ENCODE measurements at regions not wholly inside any gene's neighbourhood (a gene's known extent, or its start where the extent isn't known, plus 50 kb on each side); places are given as distances from the start of the nearest gene placed in this dataset.

GRCh38 chr7:68752485-68753178 lies 845.6 kb upstream of the AUTS2 start (continued):
- TF ChIP-seq KDM5A (IDR thresholded peaks at IDR 0.05; ENCODE audit: low read length) = no peak
- TF ChIP-seq JUN (IDR thresholded peaks at IDR 0.05; ENCODE audit: low read depth, low read length) = no peak
- no peak for TF ChIP-seq SAP30 (IDR thresholded peaks at IDR 0.05; ENCODE audit: insufficient read depth, insufficient replicate concordance, low read length)
- TF ChIP-seq, protein P1, sequence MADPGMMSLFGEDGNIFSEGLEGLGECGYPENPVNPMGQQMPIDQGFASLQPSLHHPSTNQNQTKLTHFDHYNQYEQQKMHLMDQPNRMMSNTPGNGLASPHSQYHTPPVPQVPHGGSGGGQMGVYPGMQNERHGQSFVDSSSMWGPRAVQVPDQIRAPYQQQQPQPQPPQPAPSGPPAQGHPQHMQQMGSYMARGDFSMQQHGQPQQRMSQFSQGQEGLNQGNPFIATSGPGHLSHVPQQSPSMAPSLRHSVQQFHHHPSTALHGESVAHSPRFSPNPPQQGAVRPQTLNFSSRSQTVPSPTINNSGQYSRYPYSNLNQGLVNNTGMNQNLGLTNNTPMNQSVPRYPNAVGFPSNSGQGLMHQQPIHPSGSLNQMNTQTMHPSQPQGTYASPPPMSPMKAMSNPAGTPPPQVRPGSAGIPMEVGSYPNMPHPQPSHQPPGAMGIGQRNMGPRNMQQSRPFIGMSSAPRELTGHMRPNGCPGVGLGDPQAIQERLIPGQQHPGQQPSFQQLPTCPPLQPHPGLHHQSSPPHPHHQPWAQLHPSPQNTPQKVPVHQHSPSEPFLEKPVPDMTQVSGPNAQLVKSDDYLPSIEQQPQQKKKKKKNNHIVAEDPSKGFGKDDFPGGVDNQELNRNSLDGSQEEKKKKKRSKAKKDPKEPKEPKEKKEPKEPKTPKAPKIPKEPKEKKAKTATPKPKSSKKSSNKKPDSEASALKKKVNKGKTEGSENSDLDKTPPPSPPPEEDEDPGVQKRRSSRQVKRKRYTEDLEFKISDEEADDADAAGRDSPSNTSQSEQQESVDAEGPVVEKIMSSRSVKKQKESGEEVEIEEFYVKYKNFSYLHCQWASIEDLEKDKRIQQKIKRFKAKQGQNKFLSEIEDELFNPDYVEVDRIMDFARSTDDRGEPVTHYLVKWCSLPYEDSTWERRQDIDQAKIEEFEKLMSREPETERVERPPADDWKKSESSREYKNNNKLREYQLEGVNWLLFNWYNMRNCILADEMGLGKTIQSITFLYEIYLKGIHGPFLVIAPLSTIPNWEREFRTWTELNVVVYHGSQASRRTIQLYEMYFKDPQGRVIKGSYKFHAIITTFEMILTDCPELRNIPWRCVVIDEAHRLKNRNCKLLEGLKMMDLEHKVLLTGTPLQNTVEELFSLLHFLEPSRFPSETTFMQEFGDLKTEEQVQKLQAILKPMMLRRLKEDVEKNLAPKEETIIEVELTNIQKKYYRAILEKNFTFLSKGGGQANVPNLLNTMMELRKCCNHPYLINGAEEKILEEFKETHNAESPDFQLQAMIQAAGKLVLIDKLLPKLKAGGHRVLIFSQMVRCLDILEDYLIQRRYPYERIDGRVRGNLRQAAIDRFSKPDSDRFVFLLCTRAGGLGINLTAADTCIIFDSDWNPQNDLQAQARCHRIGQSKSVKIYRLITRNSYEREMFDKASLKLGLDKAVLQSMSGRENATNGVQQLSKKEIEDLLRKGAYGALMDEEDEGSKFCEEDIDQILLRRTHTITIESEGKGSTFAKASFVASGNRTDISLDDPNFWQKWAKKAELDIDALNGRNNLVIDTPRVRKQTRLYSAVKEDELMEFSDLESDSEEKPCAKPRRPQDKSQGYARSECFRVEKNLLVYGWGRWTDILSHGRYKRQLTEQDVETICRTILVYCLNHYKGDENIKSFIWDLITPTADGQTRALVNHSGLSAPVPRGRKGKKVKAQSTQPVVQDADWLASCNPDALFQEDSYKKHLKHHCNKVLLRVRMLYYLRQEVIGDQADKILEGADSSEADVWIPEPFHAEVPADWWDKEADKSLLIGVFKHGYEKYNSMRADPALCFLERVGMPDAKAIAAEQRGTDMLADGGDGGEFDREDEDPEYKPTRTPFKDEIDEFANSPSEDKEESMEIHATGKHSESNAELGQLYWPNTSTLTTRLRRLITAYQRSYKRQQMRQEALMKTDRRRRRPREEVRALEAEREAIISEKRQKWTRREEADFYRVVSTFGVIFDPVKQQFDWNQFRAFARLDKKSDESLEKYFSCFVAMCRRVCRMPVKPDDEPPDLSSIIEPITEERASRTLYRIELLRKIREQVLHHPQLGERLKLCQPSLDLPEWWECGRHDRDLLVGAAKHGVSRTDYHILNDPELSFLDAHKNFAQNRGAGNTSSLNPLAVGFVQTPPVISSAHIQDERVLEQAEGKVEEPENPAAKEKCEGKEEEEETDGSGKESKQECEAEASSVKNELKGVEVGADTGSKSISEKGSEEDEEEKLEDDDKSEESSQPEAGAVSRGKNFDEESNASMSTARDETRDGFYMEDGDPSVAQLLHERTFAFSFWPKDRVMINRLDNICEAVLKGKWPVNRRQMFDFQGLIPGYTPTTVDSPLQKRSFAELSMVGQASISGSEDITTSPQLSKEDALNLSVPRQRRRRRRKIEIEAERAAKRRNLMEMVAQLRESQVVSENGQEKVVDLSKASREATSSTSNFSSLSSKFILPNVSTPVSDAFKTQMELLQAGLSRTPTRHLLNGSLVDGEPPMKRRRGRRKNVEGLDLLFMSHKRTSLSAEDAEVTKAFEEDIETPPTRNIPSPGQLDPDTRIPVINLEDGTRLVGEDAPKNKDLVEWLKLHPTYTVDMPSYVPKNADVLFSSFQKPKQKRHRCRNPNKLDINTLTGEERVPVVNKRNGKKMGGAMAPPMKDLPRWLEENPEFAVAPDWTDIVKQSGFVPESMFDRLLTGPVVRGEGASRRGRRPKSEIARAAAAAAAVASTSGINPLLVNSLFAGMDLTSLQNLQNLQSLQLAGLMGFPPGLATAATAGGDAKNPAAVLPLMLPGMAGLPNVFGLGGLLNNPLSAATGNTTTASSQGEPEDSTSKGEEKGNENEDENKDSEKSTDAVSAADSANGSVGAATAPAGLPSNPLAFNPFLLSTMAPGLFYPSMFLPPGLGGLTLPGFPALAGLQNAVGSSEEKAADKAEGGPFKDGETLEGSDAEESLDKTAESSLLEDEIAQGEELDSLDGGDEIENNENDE (IDR thresholded peaks at IDR 0.05; ENCODE audit: insufficient replicate concordance, low read length) = no peak
- TF ChIP-seq TCF12 (IDR thresholded peaks at IDR 0.05; ENCODE audit: low read depth, low read length) = no peak

Measured in H1 (cell line).